ENCODE measurements at regions not wholly inside any gene's neighbourhood (a gene's known extent, or its start where the extent isn't known, plus 50 kb on each side); places are given as distances from the start of the nearest gene placed in this dataset.

DNA sequence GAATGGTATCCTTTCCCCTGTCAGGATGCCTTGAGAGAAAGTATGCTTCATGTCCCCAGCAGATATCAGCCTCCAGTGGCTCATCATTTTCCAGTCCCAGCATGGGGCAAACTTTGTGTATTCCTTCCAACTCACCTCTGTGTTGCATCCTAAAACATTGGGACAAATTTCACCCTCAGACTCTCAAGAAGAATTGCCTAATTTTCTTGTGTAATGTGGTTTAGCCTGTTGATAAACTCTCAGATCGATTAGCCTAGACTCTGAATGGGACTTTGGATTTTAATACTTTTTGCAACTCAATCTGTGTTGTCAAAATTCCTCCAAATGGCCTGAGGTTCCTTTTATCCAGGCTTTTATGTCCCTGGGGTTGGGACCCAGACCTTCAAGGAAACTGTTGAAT lies 805.3 kb downstream of the C4orf33 start (continued):
- TF ChIP-seq SNRNP70 (optimal IDR thresholded peaks at IDR 0.05; ENCODE audit: low read depth, low read length) (no peak), HDAC8 (tag; IDR thresholded peaks at IDR 0.05) (no peak), ZBTB1 (CRISPR knock-in tag; IDR thresholded peaks at IDR 0.05; ENCODE audit: borderline replicate concordance, low read depth) (no peak)

DNA sequence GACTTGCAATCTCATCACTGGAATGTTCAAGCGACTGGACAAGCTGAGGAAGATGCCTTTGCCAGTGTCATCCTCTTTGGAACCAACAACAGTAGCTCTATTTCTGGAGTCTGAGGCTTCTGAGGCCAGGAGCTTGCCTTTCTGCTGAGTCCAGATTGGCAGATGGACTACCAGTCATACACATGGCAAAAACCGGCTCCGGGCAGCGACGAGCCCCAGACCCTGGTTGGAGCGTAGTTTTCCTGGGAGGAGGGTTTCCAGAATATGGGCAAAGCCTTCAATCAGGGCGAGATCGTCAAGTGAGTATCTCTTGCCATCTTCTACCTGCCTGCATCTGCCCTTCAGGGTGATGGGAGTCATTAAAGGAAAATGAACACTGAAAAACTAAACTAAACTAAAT lies 807.9 kb downstream of the C4orf33 start:
- ATAC-seq (no peak), DNase-seq (ENCODE audit: extremely low read depth in 1 of 4, low spot score in 3 of 4) (no peak), FAIRE-seq (no peak)
- Histone ChIP-seq H3K4me2 (ENCODE audit: insufficient read depth, low read length) (no peak overlapping the region), H2AFZ (ENCODE audit: low read depth, low read length) (no peak overlapping the region), H3K9me3 (replicated peaks; ENCODE audit: control insufficient read depth, insufficient read depth, low read depth, low read length) (no peaks in the 10 kb centered on the region; the same call in 1 of the 2 replicates), H3K27ac (ENCODE audit: extremely low read depth, low read depth, low read length) (no peak overlapping the region), H3K9ac (ENCODE audit: insufficient read depth in 1 of 2, low read depth in 2 of 2, low read length in 2 of 2) (no peak overlapping the region), H4K20me1 (replicated peaks; ENCODE audit: control insufficient read depth, insufficient read depth, low read length) (no peaks in the 10 kb centered on the region), H3K4me3 (no peak overlapping the region), H3K36me3 (ENCODE audit: control insufficient read depth, insufficient read depth, low read length) (no peaks in the 10 kb centered on the region), H3K9me1 (ENCODE audit: control insufficient read depth, insufficient read depth, low read length) (no peaks in the 10 kb centered on the region), H3K4me1 (replicated peaks in 1 of 2; ENCODE audit: control insufficient read depth in 2 of 2, insufficient read depth in 2 of 2, low read length in 2 of 2) (no peaks in the 10 kb centered on the region), H3K79me2 (ENCODE audit: control insufficient read depth, insufficient read depth, low read length) (no peaks in the 10 kb centered on the region), H3K27me3 (ENCODE audit: control insufficient read depth in 2 of 2, insufficient read depth in 2 of 2, low read length in 2 of 2) (no peaks in the 10 kb centered on the region)
- ChIA-PET CTCF (ENCODE audit: low intra/inter-chr PET ratio) (no interaction called here), POLR2A (no interaction called here)
- intact Hi-C loops (cut with micrococcal nuclease): no loop called here
- BruUV-seq (replicated peaks): no TSS peak
- in situ Hi-C loops (cut with MboI): no loop called here
- 3% methylated on average over 8 of the region's 8 CpGs for whole genome bisulfite sequencing (ENCODE audit: insufficient coverage, low coverage, missing lambda C conversion rate)
- TF ChIP-seq SNRNP70 (optimal IDR thresholded peaks at IDR 0.05; ENCODE audit: low read depth, low read length) (no peak), ELF4 (CRISPR knock-in tag; IDR thresholded peaks at IDR 0.05) (no peak), TAF1 (IDR thresholded peaks at IDR 0.05; ENCODE audit: control insufficient read depth, extremely low read depth, insufficient read depth, low read length, severe bottlenecking) (no peak), STAT5A (IDR thresholded peaks at IDR 0.05; ENCODE audit: borderline replicate concordance, low read length) (no peak), ZSCAN32 (CRISPR knock-in tag; IDR thresholded peaks at IDR 0.05) (no peak), GABPB2 (CRISPR knock-in tag; conservative IDR thresholded peaks at IDR 0.05) (no peak), SRSF7 (optimal IDR thresholded peaks at IDR 0.05; ENCODE audit: low read depth, low read length) (no peak), SRF (CRISPR knock-in tag; IDR thresholded peaks at IDR 0.05) (no peak), BCL6 (CRISPR knock-in tag; IDR thresholded peaks at IDR 0.05) (no peak), HCFC1 (IDR thresholded peaks at IDR 0.05; ENCODE audit: low read depth, low read length) (no peak), EP400 (IDR thresholded peaks at IDR 0.05) (no peak), NFIX (CRISPR knock-in tag; IDR thresholded peaks at IDR 0.05; ENCODE audit: low read depth) (no peak), PYGO2 (tag; IDR thresholded peaks at IDR 0.05) (no peak), ZNF124 (CRISPR knock-in tag; IDR thresholded peaks at IDR 0.05) (no peak)
- TF ChIP-seq, protein P1, sequence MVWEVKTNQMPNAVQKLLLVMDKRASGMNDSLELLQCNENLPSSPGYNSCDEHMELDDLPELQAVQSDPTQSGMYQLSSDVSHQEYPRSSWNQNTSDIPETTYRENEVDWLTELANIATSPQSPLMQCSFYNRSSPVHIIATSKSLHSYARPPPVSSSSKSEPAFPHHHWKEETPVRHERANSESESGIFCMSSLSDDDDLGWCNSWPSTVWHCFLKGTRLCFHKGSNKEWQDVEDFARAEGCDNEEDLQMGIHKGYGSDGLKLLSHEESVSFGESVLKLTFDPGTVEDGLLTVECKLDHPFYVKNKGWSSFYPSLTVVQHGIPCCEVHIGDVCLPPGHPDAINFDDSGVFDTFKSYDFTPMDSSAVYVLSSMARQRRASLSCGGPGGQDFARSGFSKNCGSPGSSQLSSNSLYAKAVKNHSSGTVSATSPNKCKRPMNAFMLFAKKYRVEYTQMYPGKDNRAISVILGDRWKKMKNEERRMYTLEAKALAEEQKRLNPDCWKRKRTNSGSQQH (CRISPR knock-in tag; IDR thresholded peaks at IDR 0.05): no peak
- TF ChIP-seq, protein P2, sequence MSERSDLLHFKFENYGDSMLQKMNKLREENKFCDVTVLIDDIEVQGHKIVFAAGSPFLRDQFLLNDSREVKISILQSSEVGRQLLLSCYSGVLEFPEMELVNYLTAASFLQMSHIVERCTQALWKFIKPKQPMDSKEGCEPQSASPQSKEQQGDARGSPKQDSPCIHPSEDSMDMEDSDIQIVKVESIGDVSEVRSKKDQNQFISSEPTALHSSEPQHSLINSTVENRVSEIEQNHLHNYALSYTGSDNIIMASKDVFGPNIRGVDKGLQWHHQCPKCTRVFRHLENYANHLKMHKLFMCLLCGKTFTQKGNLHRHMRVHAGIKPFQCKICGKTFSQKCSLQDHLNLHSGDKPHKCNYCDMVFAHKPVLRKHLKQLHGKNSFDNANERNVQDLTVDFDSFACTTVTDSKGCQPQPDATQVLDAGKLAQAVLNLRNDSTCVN (CRISPR knock-in tag; IDR thresholded peaks at IDR 0.05): no peak
- TF ChIP-seq, protein P3, sequence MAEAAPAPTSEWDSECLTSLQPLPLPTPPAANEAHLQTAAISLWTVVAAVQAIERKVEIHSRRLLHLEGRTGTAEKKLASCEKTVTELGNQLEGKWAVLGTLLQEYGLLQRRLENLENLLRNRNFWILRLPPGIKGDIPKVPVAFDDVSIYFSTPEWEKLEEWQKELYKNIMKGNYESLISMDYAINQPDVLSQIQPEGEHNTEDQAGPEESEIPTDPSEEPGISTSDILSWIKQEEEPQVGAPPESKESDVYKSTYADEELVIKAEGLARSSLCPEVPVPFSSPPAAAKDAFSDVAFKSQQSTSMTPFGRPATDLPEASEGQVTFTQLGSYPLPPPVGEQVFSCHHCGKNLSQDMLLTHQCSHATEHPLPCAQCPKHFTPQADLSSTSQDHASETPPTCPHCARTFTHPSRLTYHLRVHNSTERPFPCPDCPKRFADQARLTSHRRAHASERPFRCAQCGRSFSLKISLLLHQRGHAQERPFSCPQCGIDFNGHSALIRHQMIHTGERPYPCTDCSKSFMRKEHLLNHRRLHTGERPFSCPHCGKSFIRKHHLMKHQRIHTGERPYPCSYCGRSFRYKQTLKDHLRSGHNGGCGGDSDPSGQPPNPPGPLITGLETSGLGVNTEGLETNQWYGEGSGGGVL (CRISPR knock-in tag; IDR thresholded peaks at IDR 0.05): no peak
